NCI-H146 treated with DMSO at 0.1 percent for 48 hours (cell line): ENCODE measurements at regions not wholly inside any gene's neighbourhood (a gene's known extent, or its start where the extent isn't known, plus 50 kb on each side); places are given as distances from the start of the nearest gene placed in this dataset.

Source experiments
- DNase-seq: peaks from one replicate; lab custom pipeline; 2025; ENCODE audit not compliant: unreplicated experiment; lab: John Stamatoyannopoulos, UW

GRCh38 chr1:57883642-57883995, 459.8 kb upstream of the DAB1 start:
- DNase-seq = no peak

- no peak for DNase-seq
These were observed 459.2 kb upstream of the DAB1 start for GRCh38 chr1:57882934-57883641.

- DNase-seq = no peak
These were observed 458.2 kb upstream of the DAB1 start for GRCh38 chr1:57882072-57882471.

- no peak for DNase-seq
These were observed 457.8 kb upstream of the DAB1 start for GRCh38 chr1:57881639-57882038.

- no peak for DNase-seq
These were observed 455.8 kb upstream of the DAB1 start for GRCh38 chr1:57879700-57880099.

- peak; percentile 73 for DNase-seq
These were observed 450.6 kb upstream of the DAB1 start for GRCh38 chr1:57874418-57874877.

GRCh38 chr1:57872913-57873312, 449.1 kb upstream of the DAB1 start:
- no peak for DNase-seq

GRCh38 chr1:57868908-57869307, 445.0 kb upstream of the DAB1 start:
- DNase-seq = no peak

GRCh38 chr1:57868239-57868638, 444.4 kb upstream of the DAB1 start:
- no peak for DNase-seq

GRCh38 chr1:57866998-57867397, 443.1 kb upstream of the DAB1 start:
- DNase-seq = no peak

- DNase-seq = no peak
These were observed 437.2 kb upstream of the DAB1 start for GRCh38 chr1:57860931-57861565.

GRCh38 chr1:57860325-57860724, 436.5 kb upstream of the DAB1 start:
- DNase-seq = no peak

- DNase-seq = no peak
These were observed 434.9 kb upstream of the DAB1 start for GRCh38 chr1:57858740-57859139.

GRCh38 chr1:57857809-57858208, 433.9 kb upstream of the DAB1 start:
- DNase-seq = no peak

GRCh38 chr1:57854436-57854835, 430.6 kb upstream of the DAB1 start:
- no peak for DNase-seq

GRCh38 chr1:57850176-57850940, 426.5 kb upstream of the DAB1 start:
- DNase-seq = no peak

- no peak for DNase-seq
These were observed 424.5 kb upstream of the DAB1 start for GRCh38 chr1:57848406-57848805.

- DNase-seq = no peak
These were observed 421.2 kb upstream of the DAB1 start for GRCh38 chr1:57845041-57845440.

GRCh38 chr1:57844382-57844980, 420.6 kb upstream of the DAB1 start:
- DNase-seq = no peak

- DNase-seq = no peak
These were observed 419.9 kb upstream of the DAB1 start for GRCh38 chr1:57843760-57844159.

- DNase-seq = peak; percentile 87
These were observed 415.7 kb upstream of the DAB1 start for GRCh38 chr1:57839526-57839925.

- DNase-seq = no peak
These were observed 415.2 kb upstream of the DAB1 start for GRCh38 chr1:57839067-57839466.
